Stimulated activated CD4-positive, alpha-beta T cell treated with anti-CD3 and anti-CD28 coated beads, Interleukin-15, amount 100 ng/mL, for 48 hours (primary cell): ENCODE measurements at regions not wholly inside any gene's neighbourhood (a gene's known extent, or its start where the extent isn't known, plus 50 kb on each side); places are given as distances from the start of the nearest gene placed in this dataset.
"Not testable (repeated sequence)": the region's sequence is repeated elsewhere in the genome, so short reads cannot be mapped to it uniquely, and the experiment has no call there.

Experiments used
- DNase-seq, 2 donors: peaks; one replicate each; pipeline ENCODE4 v3.0.0-alpha.2; 2020; ENCODE audit warnings: low read depth in 2 of 2

GRCh38 chrX:118215346-118215745 lies 98.7 kb upstream of the KLHL13 start:
- no peak for DNase-seq

GRCh38 chrX:118216087-118216486 lies 99.5 kb upstream of the KLHL13 start:
- no peak for DNase-seq

- DNase-seq: no peak
Observed at GRCh38 chrX:118216509-118216908, 99.9 kb upstream of the KLHL13 start.

GRCh38 chrX:118218079-118218478 lies 101.5 kb upstream of the KLHL13 start:
- DNase-seq: no peak

GRCh38 chrX:118218940-118219339 lies 102.3 kb upstream of the KLHL13 start:
- DNase-seq: no peak

GRCh38 chrX:118219866-118220265 lies 103.3 kb upstream of the KLHL13 start:
- DNase-seq: no peak

GRCh38 chrX:118220509-118220908 lies 103.9 kb upstream of the KLHL13 start:
- DNase-seq: no peak

- DNase-seq: no peak
Observed at GRCh38 chrX:118221270-118221669, 104.7 kb upstream of the KLHL13 start.

GRCh38 chrX:118221733-118222132 lies 105.1 kb upstream of the KLHL13 start:
- DNase-seq: no peak

- DNase-seq: no peak
Observed at GRCh38 chrX:118222421-118222820, 105.8 kb upstream of the KLHL13 start.

GRCh38 chrX:118225711-118226428 lies 109.3 kb upstream of the KLHL13 start:
- no peak for DNase-seq

- no peak for DNase-seq
Observed at GRCh38 chrX:118228041-118228440, 111.4 kb upstream of the KLHL13 start.

GRCh38 chrX:118228456-118228855 lies 111.8 kb upstream of the KLHL13 start:
- no peak for DNase-seq

- DNase-seq: no peak
Observed at GRCh38 chrX:118231464-118231863, 114.4 kb upstream of the WDR44 start.

- no peak for DNase-seq
Observed at GRCh38 chrX:118239178-118239870, 106.6 kb upstream of the WDR44 start.

- DNase-seq: no peak
Observed at GRCh38 chrX:118239913-118240698, 105.8 kb upstream of the WDR44 start.

GRCh38 chrX:118246961-118247360 lies 98.9 kb upstream of the WDR44 start:
- DNase-seq: not testable (repeated sequence)

- no peak for DNase-seq
Observed at GRCh38 chrX:118249146-118249545, 96.8 kb upstream of the WDR44 start.

- no peak for DNase-seq
Observed at GRCh38 chrX:118250445-118250844, 95.5 kb upstream of the WDR44 start.

- no peak for DNase-seq
Observed at GRCh38 chrX:118251271-118251670, 94.6 kb upstream of the WDR44 start.

GRCh38 chrX:118252967-118253366 lies 92.9 kb upstream of the WDR44 start:
- no peak for DNase-seq

GRCh38 chrX:118254611-118255010 lies 91.3 kb upstream of the WDR44 start:
- peak; percentile 0 to 40 for DNase-seq

GRCh38 chrX:118255921-118256320 lies 90.0 kb upstream of the WDR44 start:
- DNase-seq: no peak
